Panc1 (cell line): ENCODE measurements at regions not wholly inside any gene's neighbourhood (a gene's known extent, or its start where the extent isn't known, plus 50 kb on each side); places are given as distances from the start of the nearest gene placed in this dataset.

ENCODE experiments used
- ATAC-seq: fragments of 200-7000 bp; cut with Tn5 transposase; 2 replicates; pipeline ENCODE4 v1.9.1; 2020; ENCODE audit warnings: mild to moderate bottlenecking, moderate library complexity
- BruUV-seq: library from RNA; stranded (reverse); fragments of 400-500 nt; replicated peaks from 2 replicates; lab custom pipeline; 2021; lab: Mats Ljungman, UMichigan
- CTCF ChIA-PET: fragments of 300-600 bp; sonication (Branson Sonifier 250); formaldehyde crosslinking; loops from one replicate; lab custom pipeline; 2022; ENCODE audit warnings: antibody characterized with exemption; lab: Charles Lee
- POLR2A ChIA-PET: fragments of 300-600 bp; sonication (Branson Sonifier 250); formaldehyde crosslinking; loops from one replicate; lab custom pipeline; 2022; ENCODE audit warnings: antibody characterized with exemption; lab: Charles Lee
- DNase-seq: peaks from one replicate; pipeline ENCODE4 v3.0.0-alpha.2; 2010; ENCODE audit warnings: low read depth, low spot score
- H3K27ac ChIP-seq: 2 replicates; pipeline ENCODE4 v1.5.1; 2011; ENCODE audit warnings: mild to moderate bottlenecking, low read length, inconsistent platforms
- H3K27me3 ChIP-seq: fragments of 200-500 bp; sonication (Bioruptor generic); 2 replicates; pipeline ENCODE4 v1.6.0; 2014; ENCODE audit warnings: low read length, inconsistent platforms; ENCODE audit not compliant: control insufficient read depth, insufficient read depth
- H3K36me3 ChIP-seq: fragments of 200-500 bp; sonication (Bioruptor generic); 2 replicates; pipeline ENCODE4 v1.5.1; 2014; ENCODE audit warnings: inconsistent platforms, mild to moderate bottlenecking, low read length, moderate library complexity; ENCODE audit not compliant: control insufficient read depth, insufficient read depth
- H3K4me1 ChIP-seq: 2 replicates; pipeline ENCODE4 v1.5.1; 2011; ENCODE audit warnings: inconsistent platforms, mild to moderate bottlenecking, low read length, moderate library complexity; ENCODE audit not compliant: control insufficient read depth, insufficient read depth
- H3K4me3 ChIP-seq, 2 experiments: 2 replicates each; pipeline ENCODE4 v1.5.1; 2011 to 2012; ENCODE audit warnings: low read depth in 2 of 2, low read length in 2 of 2, mild to moderate bottlenecking in 2 of 2, inconsistent platforms in 1 of 2, moderate library complexity in 1 of 2
- H3K9me3 ChIP-seq: fragments of 200-500 bp; sonication (Bioruptor generic); 2 replicates; pipeline ENCODE4 v1.5.1; 2014; ENCODE audit warnings: low read depth, mild to moderate bottlenecking, inconsistent platforms, low read length, moderate library complexity; ENCODE audit not compliant: control insufficient read depth, insufficient read depth
- CTCF ChIP-seq: fragments of 450-650 bp; IDR thresholded peaks from 2 replicates; pipeline ENCODE4 v1.5.1; 2017; ENCODE audit warnings: mild to moderate bottlenecking
- POLR2AphosphoS5 ChIP-seq: IDR thresholded peaks from 2 replicates; pipeline ENCODE4 v1.6.1; 2012; ENCODE audit warnings: mild to moderate bottlenecking, low read depth, low read length, moderate library complexity
- REST ChIP-seq, 2 experiments: IDR thresholded peaks; 2 replicates each; pipeline ENCODE4 v1.6.1; 2011 to 2012; ENCODE audit warnings: low read depth in 2 of 2, control low read depth in 1 of 2, low read length in 1 of 2, mild to moderate bottlenecking in 1 of 2, moderate library complexity in 1 of 2; ENCODE audit not compliant: insufficient read depth in 1 of 2
- SIN3A ChIP-seq: IDR thresholded peaks from 2 replicates; pipeline ENCODE4 v1.6.1; 2012; ENCODE audit warnings: low read depth, mild to moderate bottlenecking, low read length, moderate library complexity, borderline replicate concordance; ENCODE audit not compliant: insufficient read depth
- TCF7L2 ChIP-seq: IDR thresholded peaks from 2 replicates; pipeline ENCODE4 v1.6.1; 2011; ENCODE audit warnings: mild to moderate bottlenecking, low read depth, low read length, inconsistent platforms
- in situ Hi-C: cut with HindIII; loops from 2 replicates; pipeline ENCODE4 v1.10.0; 2016; ENCODE audit warnings: low sequenced_read_pairs, low pct_unique_long_range_greater_than_20kb
- intact Hi-C: fragments of 100-400 bp; cut with micrococcal nuclease; formaldehyde crosslinking; loops from one replicate; pipeline ENCODE4 v1.10.0; 2022; ENCODE audit not compliant: unreplicated experiment

GRCh38 chr9:79507801-79508200 lies 64.0 kb upstream of the TLE4 start:
- in situ Hi-C loops, result no loop called here

DNA sequence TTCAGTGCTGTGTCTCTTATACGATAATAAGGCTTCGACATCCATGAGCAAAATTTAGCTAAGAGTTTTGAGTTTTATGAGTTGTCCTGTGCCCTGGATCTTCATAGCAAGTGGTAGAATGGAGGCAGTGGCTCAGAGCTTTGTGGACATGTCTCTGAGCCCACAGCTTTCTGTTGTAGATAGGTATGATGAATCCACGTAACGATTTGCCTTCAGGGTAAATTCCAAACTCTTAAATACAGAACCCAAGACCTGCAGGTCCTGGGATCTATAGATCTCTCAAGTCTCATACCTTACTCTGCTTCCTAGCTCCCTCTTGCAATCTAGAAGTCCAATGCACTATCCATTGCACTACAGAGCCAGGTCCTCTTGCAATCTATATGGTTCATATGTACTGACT lies 59.5 kb upstream of the TLE4 start:
- TF ChIP-seq TCF7L2, result no peak
- no TSS peak for BruUV-seq
- intact Hi-C loops (no loop called here), in situ Hi-C loops (no loop called here)
- Histone ChIP-seq H3K36me3 (no peaks in the 10 kb centered on the region), H3K27me3 (no peaks in the 10 kb centered on the region), H3K4me1 (no peaks in the 10 kb centered on the region), H3K27ac (no peak overlapping the region), H3K4me3 (no peak overlapping the region), H3K9me3 (no peaks in the 10 kb centered on the region)
- ATAC-seq, result no peak
- ChIA-PET POLR2A (no interaction called here), CTCF (no interaction called here)
- DNase-seq, result no peak

More at GRCh38 chr9:79507801-79508200, 64.0 kb upstream of the TLE4 start:
- ChIA-PET CTCF (no interaction called here), POLR2A (no interaction called here)
- intact Hi-C loops, result no loop called here
- Histone ChIP-seq H3K27me3 (no peaks in the 10 kb centered on the region), H3K4me3 (no peak overlapping the region), H3K4me1 (no peaks in the 10 kb centered on the region), H3K9me3 (no peaks in the 10 kb centered on the region), H3K36me3 (no peaks in the 10 kb centered on the region), H3K27ac (no peak overlapping the region)
- TF ChIP-seq CTCF, result no peak
- TF ChIP-seq SIN3A, result no peak
- no peak for TF ChIP-seq TCF7L2
- TF ChIP-seq POLR2AphosphoS5, result no peak
- TF ChIP-seq REST (IDR thresholded peaks at IDR 0.05; ENCODE audit: insufficient read depth in 1 of 2, low read depth in 2 of 2, low read length in 1 of 2), result no peak
- no peak for ATAC-seq
- DNase-seq, result no peak
- no TSS peak for BruUV-seq
